Fibroblast of lung (primary cell): ENCODE measurements at regions not wholly inside any gene's neighbourhood (a gene's known extent, or its start where the extent isn't known, plus 50 kb on each side); places are given as distances from the start of the nearest gene placed in this dataset.

Experiments
- DNase-seq, 2 donors: peaks; one replicate each; pipeline versions ENCODE4 v3.0.0 to v3.0.0-alpha.2; 2010; ENCODE audit warnings: low read depth in 2 of 2
- H2AFZ ChIP-seq: 2 replicates; pipeline ENCODE4 v1.5.1; 2012; ENCODE audit warnings: low read length, control low read depth, inconsistent platforms
- H3K27ac ChIP-seq: 2 replicates; pipeline ENCODE4 v1.5.1; 2011; ENCODE audit warnings: low read length, control low read depth; ENCODE audit not compliant: insufficient read depth
- H3K27me3 ChIP-seq: 2 replicates; pipeline ENCODE4 v1.5.1; 2011; ENCODE audit warnings: mild to moderate bottlenecking, low read length; ENCODE audit not compliant: control insufficient read depth, insufficient read depth
- H3K36me3 ChIP-seq: 2 replicates; pipeline ENCODE4 v1.5.1; 2011; ENCODE audit warnings: low read length; ENCODE audit not compliant: control insufficient read depth, insufficient read depth
- H3K4me1 ChIP-seq: 2 replicates; pipeline ENCODE4 v1.5.1; 2011; ENCODE audit warnings: low read length; ENCODE audit not compliant: control insufficient read depth, insufficient read depth; ENCODE audit errors: extremely low read depth
- H3K4me2 ChIP-seq: 2 replicates; pipeline ENCODE4 v1.5.1; 2011; ENCODE audit warnings: low read length, control low read depth; ENCODE audit not compliant: insufficient read depth; ENCODE audit errors: extremely low read depth
- H3K4me3 ChIP-seq, 4 experiments: fragments of 200-600 bp in 1 of 4; sonication (generic) in 1 of 4; replicated peaks in 1 of 4; 2 replicates each; pipeline ENCODE4 v1.5.1; 2011 to 2016; ENCODE audit warnings: low read length in 4 of 4, low read depth in 3 of 4, mild to moderate bottlenecking in 3 of 4, control low read depth in 2 of 4, inconsistent platforms in 1 of 4, mixed read lengths in 1 of 4; ENCODE audit not compliant: insufficient read depth in 1 of 4; ENCODE audit errors: control extremely low read depth in 1 of 4
- H3K79me2 ChIP-seq: 2 replicates; pipeline ENCODE4 v1.5.1; 2012; ENCODE audit warnings: mild to moderate bottlenecking, low read length, inconsistent platforms; ENCODE audit not compliant: control insufficient read depth, insufficient read depth
- H3K9ac ChIP-seq: 2 replicates; pipeline ENCODE4 v1.5.1; 2011; ENCODE audit warnings: mild to moderate bottlenecking, low read length, control low read depth; ENCODE audit not compliant: insufficient read depth
- H3K9me3 ChIP-seq: 2 replicates; pipeline ENCODE4 v1.5.1; 2012; ENCODE audit warnings: low read depth, low read length; ENCODE audit not compliant: control insufficient read depth, insufficient read depth
- H4K20me1 ChIP-seq: 2 replicates; pipeline ENCODE4 v1.5.1; 2011; ENCODE audit warnings: low read length; ENCODE audit not compliant: control insufficient read depth, insufficient read depth; ENCODE audit errors: extremely low read depth
- EZH2 ChIP-seq: IDR thresholded peaks from 2 replicates; pipeline ENCODE4 v1.5.1; 2012; ENCODE audit warnings: low read length, control low read depth, mild to moderate bottlenecking; ENCODE audit errors: missing control alignments
- TF ChIP-seq, protein P1 (sequence below), 2 donors: IDR thresholded peaks in 1 of 2; conservative IDR thresholded peaks in 1 of 2; 1 replicate in 1 of 2; 2 replicates in 1 of 2; pipeline ENCODE4 v1.5.1; 2011 to 2012; ENCODE audit warnings: low read length in 2 of 2, control low read depth in 1 of 2, inconsistent platforms in 1 of 2, low read depth in 1 of 2, mild to moderate bottlenecking in 1 of 2

DNA sequence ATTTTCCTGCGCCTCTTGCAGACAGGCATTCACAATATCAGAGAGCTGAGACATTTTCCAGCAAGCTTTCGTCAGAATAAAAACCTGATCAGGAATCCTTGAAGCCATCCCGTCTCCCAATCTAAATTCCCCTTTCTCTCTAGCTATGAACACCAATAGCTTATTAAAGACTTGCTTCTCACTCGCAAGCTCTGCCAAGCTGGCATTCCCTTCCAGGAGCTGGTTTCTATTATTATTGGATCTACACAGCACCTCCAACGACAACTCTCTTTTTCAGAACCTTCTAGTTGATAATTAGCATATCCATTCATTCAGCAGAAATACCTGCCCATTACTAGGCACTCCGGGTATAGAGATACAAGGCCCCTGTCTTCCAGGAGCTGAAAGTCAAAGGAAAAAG, 350.3 kb downstream of the MTX2 start:
- no peaks in the 10 kb centered on the region for H4K20me1 ChIP-seq

DNA sequence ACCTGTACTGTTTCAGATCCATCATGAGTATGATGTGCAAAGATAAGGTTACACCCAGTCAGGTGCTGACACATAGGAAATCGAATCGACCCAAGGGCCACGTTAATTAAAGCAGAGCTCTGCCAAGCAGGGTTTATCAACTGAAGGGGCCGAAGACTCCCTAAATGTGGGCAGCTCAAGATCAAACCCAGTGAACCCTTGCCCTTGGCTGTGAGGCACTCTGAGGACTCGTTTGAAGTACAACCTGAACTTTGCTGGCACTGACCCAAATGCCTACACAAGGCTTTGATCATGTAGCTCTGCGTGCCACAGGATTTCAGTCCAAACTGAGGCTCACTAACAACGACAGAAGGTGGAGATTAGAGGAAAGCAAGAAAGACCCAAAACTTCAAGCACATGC, 352.1 kb downstream of the MTX2 start:
- TF ChIP-seq, protein P1, sequence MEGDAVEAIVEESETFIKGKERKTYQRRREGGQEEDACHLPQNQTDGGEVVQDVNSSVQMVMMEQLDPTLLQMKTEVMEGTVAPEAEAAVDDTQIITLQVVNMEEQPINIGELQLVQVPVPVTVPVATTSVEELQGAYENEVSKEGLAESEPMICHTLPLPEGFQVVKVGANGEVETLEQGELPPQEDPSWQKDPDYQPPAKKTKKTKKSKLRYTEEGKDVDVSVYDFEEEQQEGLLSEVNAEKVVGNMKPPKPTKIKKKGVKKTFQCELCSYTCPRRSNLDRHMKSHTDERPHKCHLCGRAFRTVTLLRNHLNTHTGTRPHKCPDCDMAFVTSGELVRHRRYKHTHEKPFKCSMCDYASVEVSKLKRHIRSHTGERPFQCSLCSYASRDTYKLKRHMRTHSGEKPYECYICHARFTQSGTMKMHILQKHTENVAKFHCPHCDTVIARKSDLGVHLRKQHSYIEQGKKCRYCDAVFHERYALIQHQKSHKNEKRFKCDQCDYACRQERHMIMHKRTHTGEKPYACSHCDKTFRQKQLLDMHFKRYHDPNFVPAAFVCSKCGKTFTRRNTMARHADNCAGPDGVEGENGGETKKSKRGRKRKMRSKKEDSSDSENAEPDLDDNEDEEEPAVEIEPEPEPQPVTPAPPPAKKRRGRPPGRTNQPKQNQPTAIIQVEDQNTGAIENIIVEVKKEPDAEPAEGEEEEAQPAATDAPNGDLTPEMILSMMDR (conservative IDR thresholded peaks at IDR 0.05 in 1 of 2, IDR thresholded peaks at IDR 0.05 in 1 of 2; ENCODE audit: low read depth in 1 of 2, low read length in 2 of 2) = no peak
- TF ChIP-seq EZH2 = no peak

More for the DNA sequence above, 350.3 kb downstream of the MTX2 start:
- no peaks in the 10 kb centered on the region for H3K4me1 ChIP-seq
- H3K9ac ChIP-seq = no peak overlapping the region
- DNase-seq = no peak
- TF ChIP-seq EZH2 = no peak
- TF ChIP-seq, protein P1 (conservative IDR thresholded peaks at IDR 0.05 in 1 of 2, IDR thresholded peaks at IDR 0.05 in 1 of 2; ENCODE audit: low read depth in 1 of 2, low read length in 2 of 2) = no peak
- H3K27ac ChIP-seq = no peak overlapping the region
- no peaks in the 10 kb centered on the region for H3K36me3 ChIP-seq
- H3K9me3 ChIP-seq = no peaks in the 10 kb centered on the region
- H2AFZ ChIP-seq = no peak overlapping the region
- H3K79me2 ChIP-seq = no peaks in the 10 kb centered on the region
- no peak overlapping the region for H3K4me2 ChIP-seq
- no peak overlapping the region for H3K4me3 ChIP-seq
- no peaks in the 10 kb centered on the region for H3K27me3 ChIP-seq

DNA sequence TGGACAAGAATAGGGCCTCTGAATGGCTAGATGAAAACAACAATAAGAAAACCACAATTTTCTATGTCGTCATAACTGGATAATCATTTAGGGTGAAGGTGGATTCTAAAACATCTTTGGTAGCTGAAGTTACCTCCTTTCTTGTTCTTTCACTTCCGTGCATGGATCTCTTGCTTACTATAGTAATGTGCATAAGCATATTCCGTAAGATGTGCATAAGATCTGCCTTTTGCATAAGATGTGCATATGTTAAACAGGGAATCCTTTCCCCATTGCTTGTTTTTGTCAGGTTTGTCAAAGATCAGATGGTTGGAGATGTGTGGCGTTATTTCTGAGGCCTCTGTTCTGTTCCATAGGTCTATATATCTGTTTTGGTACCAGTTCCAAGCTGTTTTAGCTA, 353.6 kb downstream of the MTX2 start:
- Histone ChIP-seq H3K9ac (no peak overlapping the region), H4K20me1 (no peaks in the 10 kb centered on the region), H3K4me2 (no peak overlapping the region), H3K4me1 (no peaks in the 10 kb centered on the region), H3K9me3 (no peaks in the 10 kb centered on the region), H2AFZ (no peak overlapping the region), H3K36me3 (no peaks in the 10 kb centered on the region), H3K27me3 (no peaks in the 10 kb centered on the region), H3K79me2 (no peaks in the 10 kb centered on the region), H3K4me3 (no peak overlapping the region), H3K27ac (no peak overlapping the region)
- TF ChIP-seq, protein P1 (conservative IDR thresholded peaks at IDR 0.05 in 1 of 2, IDR thresholded peaks at IDR 0.05 in 1 of 2; ENCODE audit: low read depth in 1 of 2, low read length in 2 of 2) = no peak
- no peak for TF ChIP-seq EZH2
- DNase-seq = no peak

More for the DNA sequence above, 352.1 kb downstream of the MTX2 start:
- no peaks in the 10 kb centered on the region for H3K79me2 ChIP-seq
- no peak overlapping the region for H2AFZ ChIP-seq
- H3K4me1 ChIP-seq = no peaks in the 10 kb centered on the region
- H3K27me3 ChIP-seq = no peaks in the 10 kb centered on the region
- no peaks in the 10 kb centered on the region for H3K9me3 ChIP-seq
- DNase-seq = no peak
- no peaks in the 10 kb centered on the region for H3K36me3 ChIP-seq
- H3K4me3 ChIP-seq = no peak overlapping the region
- no peak overlapping the region for H3K9ac ChIP-seq
- H3K27ac ChIP-seq = no peak overlapping the region
- H4K20me1 ChIP-seq = no peaks in the 10 kb centered on the region
- H3K4me2 ChIP-seq = no peak overlapping the region
